HG03175 (cell line): ENCODE measurements at regions not wholly inside any gene's neighbourhood (a gene's known extent, or its start where the extent isn't known, plus 50 kb on each side); places are given as distances from the start of the nearest gene placed in this dataset.

Experiments
- ATAC-seq: cut with Tn5 transposase; IDR thresholded peaks from one replicate; pipeline ENCODE4 v1.9.1; 2021; ENCODE audit warnings: mild to moderate bottlenecking, moderate library complexity; ENCODE audit not compliant: unreplicated experiment

DNA sequence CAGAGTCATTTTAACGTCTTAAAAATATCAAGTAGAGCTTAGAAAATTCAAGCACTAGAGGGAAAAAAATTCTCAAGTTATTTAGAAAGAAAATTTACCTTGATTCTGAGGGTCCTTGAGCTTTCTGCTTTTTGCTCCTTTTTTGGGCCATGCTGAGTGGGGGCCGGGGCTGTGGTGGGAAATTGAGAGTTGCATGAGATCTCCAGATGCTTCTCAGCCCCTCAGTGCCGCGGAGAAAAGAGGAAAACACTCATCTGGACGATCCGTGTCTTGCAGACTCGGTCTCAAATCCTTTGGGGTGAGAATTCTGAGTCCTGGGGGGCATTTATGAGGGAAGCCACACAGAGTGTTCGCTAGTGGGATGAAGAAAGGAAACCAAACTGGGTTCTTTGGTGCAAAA is 700.8 kb downstream of the TBC1D22A start:
- ATAC-seq = no peak

DNA sequence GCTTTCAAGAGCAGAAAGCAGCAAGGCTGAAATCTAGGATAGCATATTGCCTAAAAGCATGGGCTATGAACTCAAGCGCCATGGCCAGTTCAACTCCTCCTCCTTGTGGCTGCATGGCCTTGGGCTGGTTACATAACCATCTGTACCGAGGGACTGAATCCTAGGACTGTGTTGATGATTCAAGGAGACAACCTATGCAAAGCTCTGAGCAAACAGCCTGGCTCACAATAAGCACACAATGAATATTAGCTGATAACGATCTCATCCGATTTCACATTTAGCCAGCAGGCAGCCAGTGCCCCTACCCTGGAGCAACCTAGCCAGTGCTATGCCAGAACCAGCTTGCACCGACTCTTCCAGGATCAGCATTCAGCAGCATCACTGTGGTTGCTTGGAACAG is 698.4 kb downstream of the TBC1D22A start:
- ATAC-seq = no peak

DNA sequence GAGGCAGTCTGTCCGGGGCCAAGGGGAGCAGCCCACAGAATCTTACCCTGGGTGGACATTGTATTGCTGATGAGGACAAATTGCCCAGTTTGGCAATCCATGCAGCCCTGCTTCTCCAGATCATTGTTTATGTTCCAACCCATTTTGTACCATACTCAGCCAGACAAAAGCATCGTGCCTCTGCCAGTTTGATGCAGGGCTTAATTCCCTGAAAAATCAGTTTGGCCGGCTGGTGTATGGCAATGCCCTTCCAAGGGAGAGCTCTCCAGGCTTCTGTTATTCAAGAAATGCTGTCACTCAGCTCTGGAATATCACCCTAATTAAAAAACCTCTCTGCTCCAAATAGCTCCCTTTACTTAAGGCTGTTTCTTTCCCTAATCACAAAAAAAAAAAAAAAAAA is 697.7 kb downstream of the TBC1D22A start:
- no peak for ATAC-seq

DNA sequence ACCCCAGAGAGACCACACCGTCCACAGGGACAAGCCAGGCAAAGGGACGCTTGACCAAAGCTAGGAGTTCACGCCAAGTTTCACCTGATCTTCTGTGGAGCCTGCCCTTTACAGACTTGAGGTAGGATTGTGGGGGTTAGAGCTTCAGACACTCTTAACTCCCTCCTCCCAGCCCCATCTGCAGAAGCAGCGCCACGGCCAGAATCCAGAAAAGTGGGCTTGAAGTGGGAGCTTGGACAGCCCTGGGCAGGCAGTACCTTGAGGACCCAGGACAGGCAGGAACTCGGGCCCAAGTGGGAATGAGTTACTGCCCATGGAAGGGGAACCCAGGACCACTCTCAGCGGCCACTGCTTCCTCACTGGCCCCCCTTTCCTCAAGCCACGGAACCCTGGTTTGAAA is 695.9 kb downstream of the TBC1D22A start:
- no peak for ATAC-seq

DNA sequence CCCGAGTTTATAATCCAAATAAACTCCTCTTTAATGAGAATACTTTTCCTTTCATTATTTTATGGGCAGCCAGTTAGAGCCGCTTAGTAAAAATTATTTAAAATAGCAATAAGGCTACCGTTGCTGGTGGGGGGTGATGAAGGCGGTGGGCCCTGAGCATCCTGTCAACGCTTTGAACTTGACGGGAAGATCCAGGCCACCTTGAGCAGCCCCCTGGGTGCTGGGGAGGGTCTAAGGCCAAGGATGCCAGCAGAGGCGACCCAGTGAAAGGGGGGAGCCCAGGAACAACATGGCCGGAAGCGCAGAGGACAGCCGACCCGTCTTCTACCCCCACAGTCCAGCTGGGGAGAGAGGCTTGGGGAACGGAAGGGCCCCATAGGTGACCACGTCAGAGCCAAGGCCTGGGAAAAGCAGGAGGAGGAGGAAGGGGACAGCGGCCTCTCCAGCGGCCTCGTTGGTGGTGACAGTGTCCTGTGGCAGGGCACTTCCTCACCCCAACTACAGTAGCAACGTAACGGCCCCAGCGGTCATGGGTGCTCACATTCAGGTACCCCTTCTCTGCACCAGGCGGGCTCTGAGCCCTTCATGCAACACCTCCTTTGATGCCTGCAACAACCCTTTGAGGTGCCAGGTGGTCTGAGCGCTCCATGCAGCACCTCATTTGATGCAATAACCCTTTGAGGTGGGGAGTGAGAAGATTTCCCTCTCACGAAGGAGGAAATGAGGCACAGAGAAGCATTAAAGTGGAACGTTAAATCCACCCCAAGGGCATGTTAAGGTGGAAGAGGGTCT is 695.3 kb downstream of the TBC1D22A start:
- ATAC-seq = no peak

DNA sequence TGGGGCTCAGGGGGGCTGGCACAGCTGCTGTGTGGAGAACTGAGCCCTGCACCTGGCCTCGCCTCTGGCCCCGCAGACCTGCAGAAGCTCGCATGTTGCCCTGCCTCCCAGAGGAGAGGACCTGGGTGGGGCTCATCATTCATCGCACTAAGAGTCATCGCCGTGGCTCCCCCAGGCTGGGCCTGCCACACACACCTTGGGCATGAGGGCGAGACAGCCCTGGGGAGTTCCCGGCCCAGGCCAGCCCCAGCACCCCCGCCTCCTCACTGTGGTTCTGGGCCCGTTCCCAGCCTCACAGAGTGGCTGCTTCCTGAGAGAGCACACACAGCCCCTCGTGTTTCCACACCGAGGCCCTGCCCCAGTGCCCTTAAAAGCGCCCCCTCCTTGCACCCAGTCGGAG is 694.6 kb downstream of the TBC1D22A start:
- no peak for ATAC-seq

DNA sequence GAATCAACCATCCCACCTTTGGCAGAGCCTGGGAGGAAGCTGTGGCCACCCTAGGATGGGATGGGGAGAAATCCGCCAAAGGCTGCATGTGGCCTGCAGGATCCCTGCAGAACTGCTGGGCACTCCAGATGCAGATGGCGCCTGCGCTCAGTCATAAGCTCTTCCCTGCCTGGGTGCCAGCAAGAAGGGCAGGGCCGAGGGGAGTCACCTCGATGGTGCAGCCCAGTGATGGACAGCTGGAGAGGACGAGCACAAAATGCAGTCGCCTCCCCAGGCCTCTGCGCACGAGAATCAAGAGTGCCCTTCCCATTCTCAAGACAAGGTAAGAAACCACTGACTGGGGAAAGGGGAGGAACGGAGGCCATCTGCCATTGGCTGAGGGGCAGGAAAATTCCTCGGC is 693.6 kb downstream of the TBC1D22A start:
- ATAC-seq = no peak

DNA sequence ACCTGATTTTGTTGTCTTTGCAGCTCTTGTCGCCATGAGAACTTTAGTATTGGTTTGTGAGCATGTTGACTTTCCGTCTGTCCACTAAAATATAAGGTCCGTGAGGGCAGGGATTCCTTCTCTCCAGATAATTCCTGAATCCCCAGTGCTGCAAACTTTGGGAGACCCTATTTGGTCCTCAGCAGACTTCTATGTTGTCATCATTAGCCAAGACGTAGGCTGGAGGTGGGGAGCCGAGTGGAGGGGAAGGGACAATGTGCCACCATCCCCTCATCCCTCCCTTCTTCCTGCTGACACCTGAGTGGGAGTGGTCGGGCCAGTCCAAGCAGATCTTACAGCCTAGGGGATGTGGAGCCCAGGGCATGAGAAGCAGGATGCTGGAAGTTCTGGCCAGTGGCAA is 690.6 kb downstream of the TBC1D22A start:
- ATAC-seq = no peak

DNA sequence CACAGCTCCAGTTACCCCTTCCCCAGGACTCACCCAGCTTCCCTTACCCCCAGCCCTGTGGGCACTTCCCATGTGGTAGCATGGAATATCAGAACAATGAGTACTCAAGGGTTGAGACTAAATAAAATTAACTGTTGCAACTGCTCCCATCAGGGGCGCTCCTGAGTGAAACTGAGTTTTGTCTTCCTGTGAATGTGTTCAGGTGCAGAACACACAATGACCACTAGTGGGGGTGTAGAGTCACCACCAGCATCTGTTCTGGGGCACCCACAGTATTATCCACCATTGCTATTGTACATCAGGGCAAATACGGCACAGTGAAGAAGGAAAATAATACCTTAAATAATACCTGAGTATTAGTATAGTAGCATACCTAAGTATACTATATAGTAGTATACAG is 689.7 kb downstream of the TBC1D22A start:
- ATAC-seq = no peak

DNA sequence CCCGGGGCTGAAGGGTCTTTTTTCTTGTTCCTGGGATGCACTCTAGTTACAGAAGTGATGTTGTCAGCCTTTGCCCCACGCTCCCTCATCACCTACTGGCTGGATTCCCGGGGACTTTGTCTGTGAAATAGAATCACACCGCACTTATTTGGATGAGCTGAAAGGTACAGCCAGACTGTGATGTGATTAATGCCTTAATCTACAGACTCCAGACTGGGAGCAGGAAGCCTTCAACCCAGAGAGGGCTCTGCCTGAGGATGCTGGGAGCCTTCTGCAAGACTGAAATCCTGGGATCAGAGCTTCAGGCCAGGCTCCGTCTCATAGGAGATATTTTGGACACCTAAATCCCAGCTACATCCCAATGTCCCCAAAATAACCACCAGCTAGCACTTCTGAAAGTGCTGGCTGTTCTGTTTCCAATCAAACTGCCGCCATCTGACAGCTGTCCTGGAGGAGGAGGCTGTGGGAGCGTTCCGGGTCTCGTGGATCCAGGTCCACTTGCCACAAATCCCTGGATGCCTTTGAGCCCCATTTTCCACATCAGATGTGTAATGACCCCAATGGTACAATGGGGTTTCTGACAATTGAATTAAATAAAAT is 688.5 kb downstream of the TBC1D22A start:
- no peak for ATAC-seq

DNA sequence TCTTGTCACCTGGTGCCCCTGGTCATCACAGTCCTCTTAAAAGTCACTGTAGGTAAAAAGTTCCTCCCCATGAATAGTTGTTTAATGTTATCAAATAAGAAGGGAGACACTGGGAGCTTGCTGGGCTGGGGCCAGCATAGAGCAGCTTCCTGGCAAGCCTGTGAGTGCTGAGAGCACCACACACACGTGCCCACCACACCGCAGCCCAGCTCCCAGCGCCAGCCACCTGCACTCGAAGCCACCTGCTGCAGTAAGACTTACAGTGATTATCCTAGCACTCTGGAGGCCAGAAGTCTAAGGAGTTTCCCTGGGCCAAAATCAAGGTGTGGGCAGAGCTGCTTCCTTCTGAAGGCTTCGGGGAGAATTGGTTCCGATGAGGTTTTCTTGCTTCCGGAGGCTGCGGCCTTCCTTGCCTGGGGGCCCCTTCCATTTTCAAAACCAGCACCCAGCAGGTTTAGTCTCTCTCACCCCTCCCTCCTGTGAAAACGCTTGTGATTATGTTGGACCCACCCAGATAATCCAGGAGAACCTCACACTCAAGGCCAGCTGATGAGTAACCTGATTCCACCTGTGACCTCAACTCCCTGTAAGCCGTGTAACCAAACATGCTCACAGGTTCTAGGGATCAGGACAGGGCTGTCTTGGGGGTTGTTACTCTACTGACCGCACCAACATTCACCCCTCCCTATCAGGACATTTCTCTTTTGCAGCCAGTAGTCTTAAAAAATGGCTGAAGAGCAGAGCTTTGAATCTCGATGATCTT is 687.2 kb downstream of the TBC1D22A start:
- ATAC-seq = no peak

DNA sequence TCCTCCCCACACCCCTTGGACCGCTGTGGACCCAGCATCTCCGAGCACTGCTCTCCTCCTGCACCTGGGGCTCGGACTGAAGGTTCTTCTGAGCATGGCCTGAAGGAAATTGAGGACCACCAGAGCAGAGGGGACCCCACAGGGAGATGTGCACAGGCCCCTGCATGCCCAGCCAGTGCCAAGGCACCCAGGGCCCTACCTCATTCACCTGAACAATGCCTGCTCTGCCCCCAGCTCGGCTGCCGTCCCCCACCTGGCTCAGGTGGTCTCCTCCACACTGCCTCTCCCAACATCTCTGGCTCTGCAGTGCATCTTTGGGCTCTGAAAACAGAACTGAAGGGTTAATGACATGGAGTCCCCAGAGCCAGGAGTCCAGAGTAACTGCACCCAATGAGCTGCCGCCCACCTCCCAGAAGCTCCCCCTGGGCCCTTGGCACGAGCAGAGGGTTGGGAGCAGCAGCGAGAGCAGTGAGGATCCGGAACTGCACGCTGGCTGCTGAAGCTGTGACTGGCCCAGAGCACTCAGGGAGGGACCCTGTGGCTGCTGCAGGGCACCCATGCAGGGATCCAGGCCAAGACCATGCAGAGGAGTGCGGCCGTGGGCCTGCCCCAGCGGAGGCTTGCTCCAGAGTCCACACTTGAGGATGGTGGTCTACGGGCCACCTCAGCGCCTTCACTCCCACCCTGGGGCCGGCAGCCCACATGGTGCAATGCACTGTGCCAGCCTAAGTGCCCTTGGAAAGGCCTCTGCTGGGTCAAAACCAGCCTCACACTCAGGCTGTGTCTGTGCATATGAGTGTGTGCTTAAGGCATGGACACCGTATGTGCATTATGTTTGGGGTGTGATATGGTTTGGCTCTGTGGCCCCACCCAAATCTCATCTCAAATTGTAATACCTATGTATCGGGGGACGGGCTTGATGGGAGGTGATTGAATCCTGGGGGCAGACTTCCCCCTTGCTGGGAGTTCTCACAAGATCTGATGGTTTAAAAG is 686.1 kb downstream of the TBC1D22A start:
- ATAC-seq = no peak

DNA sequence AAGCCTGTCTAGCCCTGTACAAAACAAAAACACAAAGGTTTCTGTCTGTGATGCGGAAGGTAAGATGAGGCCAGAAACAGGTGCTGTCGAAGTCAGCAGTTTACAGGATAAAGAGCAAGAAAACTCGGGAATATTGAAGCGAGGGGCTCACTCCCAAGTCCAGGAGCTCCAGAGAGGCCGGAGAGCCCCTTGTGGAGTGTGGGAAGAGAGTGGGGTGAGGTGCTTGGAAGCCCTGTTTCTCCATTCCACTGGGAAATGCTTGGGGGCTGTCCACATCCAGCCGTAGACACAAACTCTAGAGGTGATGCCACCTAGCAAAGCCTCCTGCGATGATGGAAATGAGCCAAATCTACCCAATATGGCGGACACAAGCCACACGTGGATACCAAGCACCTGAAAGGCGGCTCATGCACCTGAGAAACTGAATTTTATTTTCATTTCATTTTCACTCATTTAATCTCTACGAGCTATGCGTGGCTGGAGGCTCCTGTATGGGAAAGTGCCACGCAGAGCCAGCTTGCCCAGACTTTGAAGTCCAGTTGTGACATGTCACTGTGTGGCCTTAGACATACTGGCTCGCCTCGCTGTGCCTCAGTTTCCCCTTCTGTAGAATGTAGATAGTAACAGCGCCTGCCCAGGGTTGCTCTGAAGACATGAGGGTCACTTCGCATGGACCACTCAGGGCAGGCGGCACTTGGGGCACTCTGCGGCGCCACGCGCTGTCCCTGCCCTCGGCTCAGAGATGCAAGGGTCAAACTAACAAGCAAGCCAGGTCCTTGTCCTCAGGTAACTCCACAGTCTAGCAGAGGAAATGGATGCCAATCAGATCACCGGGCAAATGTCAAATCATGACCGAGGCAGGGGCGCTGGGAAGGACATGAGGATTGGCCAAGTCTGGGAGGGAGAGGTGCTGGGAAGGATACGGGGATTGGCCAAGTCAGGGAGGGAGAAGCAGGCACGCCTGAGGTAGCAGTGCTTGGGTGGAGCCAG is 684.7 kb downstream of the TBC1D22A start:
- ATAC-seq = no peak

DNA sequence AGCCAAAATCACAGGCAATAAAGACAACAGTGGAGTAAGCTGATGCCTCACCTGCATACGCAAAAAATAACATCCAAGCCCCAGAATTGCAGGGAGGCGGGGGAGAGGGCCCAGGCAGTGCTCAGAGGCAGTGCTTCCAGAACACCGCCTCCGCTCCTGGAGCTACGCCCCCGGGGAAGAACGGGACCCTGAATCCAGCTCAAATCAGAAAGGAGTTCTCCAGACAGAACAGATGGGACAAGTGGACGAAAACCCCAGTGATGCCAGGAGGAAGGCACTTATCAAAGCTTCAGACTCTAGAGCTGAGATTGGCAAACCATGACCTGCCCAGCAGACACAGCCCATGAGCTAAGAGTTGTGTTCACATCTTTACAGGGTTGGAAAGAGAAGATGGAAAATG is 683.9 kb downstream of the TBC1D22A start:
- no peak for ATAC-seq

DNA sequence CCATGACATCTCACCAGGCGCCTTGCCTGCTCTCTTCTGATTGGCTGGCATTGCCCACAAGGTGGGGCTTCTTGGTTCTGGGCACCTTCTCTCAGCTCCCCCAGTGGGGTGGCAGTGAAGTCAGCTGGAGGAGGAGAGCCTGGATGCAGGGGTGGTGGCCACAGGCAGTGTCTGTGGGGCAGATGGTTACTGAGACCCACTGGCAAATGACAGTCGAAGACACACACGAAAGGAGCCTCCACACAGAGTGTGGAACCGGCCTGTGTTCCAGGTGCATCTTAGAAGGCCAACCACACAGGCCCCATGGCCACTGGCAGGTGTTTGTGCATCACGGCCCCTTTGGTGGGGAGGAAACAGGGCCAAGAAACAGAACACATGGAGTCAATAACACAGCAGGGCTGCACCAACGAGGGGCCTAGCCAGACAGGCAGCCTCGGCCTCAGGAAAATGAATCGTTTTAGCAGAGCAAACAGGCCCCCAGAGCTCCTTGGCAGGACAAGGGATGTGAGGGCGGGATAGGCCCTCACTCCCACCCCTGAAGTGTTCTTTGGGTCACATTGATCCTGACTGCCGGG is 683.4 kb downstream of the TBC1D22A start:
- ATAC-seq = no peak

DNA sequence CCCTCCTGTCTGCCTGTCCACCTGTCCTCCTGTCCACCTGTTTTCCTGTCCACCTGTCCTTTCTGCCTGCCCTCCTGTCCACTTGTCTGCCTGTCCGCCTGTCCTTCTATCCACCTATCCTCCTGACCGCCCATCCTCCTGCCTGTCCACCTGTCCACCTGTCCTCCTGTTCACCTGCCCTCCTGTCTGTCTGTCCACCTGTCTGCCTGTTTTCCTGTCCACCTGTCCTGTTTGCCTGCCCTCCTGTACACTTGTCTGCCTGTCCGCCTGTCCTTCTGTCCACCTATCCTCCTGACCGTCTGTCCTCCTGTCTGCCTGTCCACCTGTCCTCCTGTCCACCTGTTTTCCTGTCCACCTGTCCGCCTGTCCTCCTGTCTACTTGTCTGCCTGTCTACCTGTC is 682.8 kb downstream of the TBC1D22A start:
- ATAC-seq = no peak

DNA sequence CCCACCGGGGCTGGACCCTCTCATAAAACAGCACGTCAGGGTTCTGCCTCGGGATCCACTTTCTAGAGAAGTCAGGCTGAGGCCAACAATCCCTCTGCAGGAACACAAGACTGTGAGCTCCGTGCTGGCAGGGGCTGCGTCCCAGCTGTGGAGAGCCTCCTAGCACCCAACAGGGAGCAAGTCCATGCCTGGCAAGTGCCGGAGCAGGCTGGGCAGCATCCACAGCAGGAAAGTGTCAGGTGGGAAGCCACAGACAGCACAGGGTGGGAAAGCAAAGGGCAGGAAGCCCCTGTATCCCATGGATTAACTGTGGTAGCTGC is 682.3 kb downstream of the TBC1D22A start:
- no peak for ATAC-seq

DNA sequence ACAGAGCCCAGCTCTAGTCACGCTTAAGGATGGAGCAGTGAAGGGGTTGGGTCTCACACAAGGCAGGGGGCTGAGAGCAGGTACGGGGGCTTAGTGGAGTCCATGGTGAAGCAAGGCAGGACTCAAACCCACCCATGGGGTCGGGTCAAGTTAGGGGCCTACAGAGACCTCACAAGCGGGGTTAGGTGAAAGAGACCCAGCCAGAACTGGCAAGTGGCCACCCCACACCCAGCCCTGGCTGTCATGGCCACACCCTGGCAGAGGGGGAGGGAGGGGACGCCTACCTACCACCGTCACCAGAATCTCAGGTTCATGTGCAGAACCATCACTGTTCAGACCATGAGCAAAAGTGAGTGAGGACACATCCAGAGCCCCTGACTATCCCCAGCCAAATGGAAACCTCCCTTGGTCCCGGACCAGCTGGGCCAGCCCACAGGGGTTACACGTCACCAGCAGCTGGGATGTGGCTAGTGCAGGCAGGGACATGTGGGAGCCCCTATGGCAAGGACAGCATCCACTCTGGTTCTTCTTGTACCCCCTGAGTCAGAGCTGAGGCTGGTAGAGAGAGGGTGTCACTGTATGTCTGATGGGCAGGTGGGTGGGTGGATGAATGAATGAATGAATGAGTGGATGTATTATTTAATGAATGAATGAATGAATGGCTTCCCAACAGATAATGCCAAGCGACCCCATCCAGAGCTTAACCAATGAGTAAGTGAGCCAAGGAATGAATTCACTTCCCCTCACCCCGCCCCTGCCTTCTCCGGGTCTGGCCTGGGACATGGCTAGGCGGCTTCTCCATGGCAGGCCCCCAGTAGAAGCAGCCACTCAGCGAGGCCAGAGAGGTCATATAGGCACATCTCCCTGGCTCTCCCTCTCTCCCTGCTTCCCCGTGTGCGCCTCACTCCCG is 681.6 kb downstream of the TBC1D22A start:
- ATAC-seq = no peak
